ENCODE measurements at regions not wholly inside any gene's neighbourhood (a gene's known extent, or its start where the extent isn't known, plus 50 kb on each side); places are given as distances from the start of the nearest gene placed in this dataset.

DNA sequence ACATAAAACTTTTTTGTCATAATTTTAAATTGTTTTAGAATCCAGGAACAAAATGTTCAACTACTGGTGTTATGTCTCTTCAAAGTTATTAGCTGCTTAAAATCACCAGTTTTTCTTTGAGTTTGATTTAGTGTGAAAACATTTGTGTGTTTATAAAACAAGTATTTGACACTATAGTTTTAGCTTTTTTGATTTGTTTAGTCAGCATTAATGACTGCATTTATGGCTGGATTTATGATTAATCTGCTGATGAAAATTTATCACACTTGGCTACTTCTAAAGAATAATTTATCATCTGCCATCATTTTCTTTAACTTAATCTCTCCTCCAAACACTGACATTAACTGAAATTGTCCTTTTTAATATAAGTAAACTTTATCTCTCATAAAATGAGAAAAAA, 1465.9 kb upstream of the SLC10A2 start:
- CTCF ChIA-PET = no interaction called here
- intact Hi-C loops (cut with micrococcal nuclease) = no loop called here
- H3K23ac ChIP-seq (ENCODE audit: low read depth, low read length) = no peak overlapping the region

More for the DNA sequence above, 1465.9 kb upstream of the SLC10A2 start:
- H3K9me1 ChIP-seq (ENCODE audit: insufficient read depth, low read length) = no peaks in the 10 kb centered on the region
- no peaks in the 10 kb centered on the region for H3K27me3 ChIP-seq (ENCODE audit: control insufficient read depth, insufficient read depth, low read length)
- no peak overlapping the region for H4K5ac ChIP-seq (ENCODE audit: low read depth, low read length)
- no peak overlapping the region for H3K14ac ChIP-seq (replicated peaks; ENCODE audit: low read depth, low read length)
- no peak overlapping the region for H3K27ac ChIP-seq (ENCODE audit: insufficient read depth, low read length)
- H3K56ac ChIP-seq (ENCODE audit: extremely low read depth, insufficient read depth, low read length) = no peak overlapping the region
- no peak overlapping the region for H3K4ac ChIP-seq (ENCODE audit: low read depth, low read length)
- H3K36me3 ChIP-seq (ENCODE audit: control insufficient read depth, insufficient read depth, low read length) = no peaks in the 10 kb centered on the region
- no peak overlapping the region for H2AFZ ChIP-seq (replicated peaks; ENCODE audit: low read length, poor library complexity)
- no peak overlapping the region for H2AK5ac ChIP-seq (ENCODE audit: low read depth, low read length)
- no peak overlapping the region for H3K4me2 ChIP-seq (ENCODE audit: low read depth, low read length)
- no peak overlapping the region for H4K91ac ChIP-seq (ENCODE audit: insufficient read depth, low read depth, low read length)
- no peak overlapping the region for H2AK9ac ChIP-seq (replicated peaks; ENCODE audit: low read depth, low read length, poor library complexity)
- H2BK20ac ChIP-seq (ENCODE audit: low read depth, low read length) = no peak overlapping the region
- no peak overlapping the region for H2BK5ac ChIP-seq (ENCODE audit: low read depth, low read length, poor library complexity, severe bottlenecking)
- no peak overlapping the region for H4K8ac ChIP-seq (ENCODE audit: low read depth in 2 of 2, low read length in 2 of 2)
- TF ChIP-seq BHLHE40 (IDR thresholded peaks at IDR 0.05; ENCODE audit: low read depth, low read length) (no peak), MAFK (IDR thresholded peaks at IDR 0.05; ENCODE audit: low read depth, low read length) (peak; percentile 89)
- no peaks in the 10 kb centered on the region for H4K20me1 ChIP-seq (ENCODE audit: insufficient read depth, low read length)
- no peaks in the 10 kb centered on the region for H3K79me1 ChIP-seq (ENCODE audit: low read depth in 1 of 2, low read length in 2 of 2)
- no peak overlapping the region for H3K9ac ChIP-seq (ENCODE audit: low read depth, low read length)
- dilution Hi-C loops (cut with HindIII; ENCODE audit: low sequenced_read_pairs, unreplicated experiment) = no loop called here
- H3K18ac ChIP-seq (ENCODE audit: low read depth, low read length) = no peak overlapping the region
- H3K4me1 ChIP-seq (ENCODE audit: control insufficient read depth, insufficient read depth, low read length) = no peaks in the 10 kb centered on the region
- H2BK120ac ChIP-seq (ENCODE audit: low read depth, low read length) = no peak overlapping the region
- H2BK15ac ChIP-seq (ENCODE audit: low read depth, low read length) = no peak overlapping the region
- ATAC-seq (ENCODE audit: low read depth) (no peak), DNase-seq (no peak)
- in situ Hi-C loops (cut with MboI; ENCODE audit: low sequenced_read_pairs) = no loop called here
- H3K4me3 ChIP-seq (ENCODE audit: insufficient read depth, low read depth, low read length) = no peak overlapping the region
- no peaks in the 10 kb centered on the region for H3K9me3 ChIP-seq (ENCODE audit: control insufficient read depth, insufficient read depth, low read length)
- BruUV-seq (replicated peaks) = no TSS peak
- POLR2A ChIA-PET (ENCODE audit: unreplicated experiment) = no interaction called here

Data from IMR-90 (cell line).